WI38 (cell line): ENCODE measurements at regions not wholly inside any gene's neighbourhood (a gene's known extent, or its start where the extent isn't known, plus 50 kb on each side); places are given as distances from the start of the nearest gene placed in this dataset.

Experiments
- H3K4me3 ChIP-seq: 2 replicates; pipeline ENCODE4 v1.5.1; 2011; ENCODE audit warnings: low read depth, mild to moderate bottlenecking, control low read depth, low read length
- TF ChIP-seq, protein P1 (sequence below): IDR thresholded peaks from 2 replicates; pipeline ENCODE4 v1.5.1; 2012; ENCODE audit warnings: low read depth, mild to moderate bottlenecking, control low read depth, low read length

DNA sequence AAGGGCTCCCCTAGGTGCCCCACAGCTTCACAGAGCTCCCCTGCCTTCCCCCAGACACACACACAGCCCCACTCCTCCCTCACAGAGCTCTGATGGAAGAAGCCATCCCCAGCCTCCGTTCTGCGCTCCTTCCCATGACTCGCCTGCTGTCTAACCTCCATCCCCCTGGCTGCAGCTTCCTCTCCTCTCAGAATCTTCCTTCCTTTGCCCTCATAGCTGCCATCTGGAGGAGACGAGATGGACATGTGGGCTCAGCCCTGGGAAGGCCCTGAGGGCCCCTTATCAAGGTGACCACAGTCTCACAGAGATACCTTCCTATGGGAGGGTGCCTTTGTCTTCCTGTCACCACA, 94.3 kb downstream of the PCDH1 start:
- TF ChIP-seq, protein P1, sequence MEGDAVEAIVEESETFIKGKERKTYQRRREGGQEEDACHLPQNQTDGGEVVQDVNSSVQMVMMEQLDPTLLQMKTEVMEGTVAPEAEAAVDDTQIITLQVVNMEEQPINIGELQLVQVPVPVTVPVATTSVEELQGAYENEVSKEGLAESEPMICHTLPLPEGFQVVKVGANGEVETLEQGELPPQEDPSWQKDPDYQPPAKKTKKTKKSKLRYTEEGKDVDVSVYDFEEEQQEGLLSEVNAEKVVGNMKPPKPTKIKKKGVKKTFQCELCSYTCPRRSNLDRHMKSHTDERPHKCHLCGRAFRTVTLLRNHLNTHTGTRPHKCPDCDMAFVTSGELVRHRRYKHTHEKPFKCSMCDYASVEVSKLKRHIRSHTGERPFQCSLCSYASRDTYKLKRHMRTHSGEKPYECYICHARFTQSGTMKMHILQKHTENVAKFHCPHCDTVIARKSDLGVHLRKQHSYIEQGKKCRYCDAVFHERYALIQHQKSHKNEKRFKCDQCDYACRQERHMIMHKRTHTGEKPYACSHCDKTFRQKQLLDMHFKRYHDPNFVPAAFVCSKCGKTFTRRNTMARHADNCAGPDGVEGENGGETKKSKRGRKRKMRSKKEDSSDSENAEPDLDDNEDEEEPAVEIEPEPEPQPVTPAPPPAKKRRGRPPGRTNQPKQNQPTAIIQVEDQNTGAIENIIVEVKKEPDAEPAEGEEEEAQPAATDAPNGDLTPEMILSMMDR: no peak
- no peak overlapping the region for H3K4me3 ChIP-seq

DNA sequence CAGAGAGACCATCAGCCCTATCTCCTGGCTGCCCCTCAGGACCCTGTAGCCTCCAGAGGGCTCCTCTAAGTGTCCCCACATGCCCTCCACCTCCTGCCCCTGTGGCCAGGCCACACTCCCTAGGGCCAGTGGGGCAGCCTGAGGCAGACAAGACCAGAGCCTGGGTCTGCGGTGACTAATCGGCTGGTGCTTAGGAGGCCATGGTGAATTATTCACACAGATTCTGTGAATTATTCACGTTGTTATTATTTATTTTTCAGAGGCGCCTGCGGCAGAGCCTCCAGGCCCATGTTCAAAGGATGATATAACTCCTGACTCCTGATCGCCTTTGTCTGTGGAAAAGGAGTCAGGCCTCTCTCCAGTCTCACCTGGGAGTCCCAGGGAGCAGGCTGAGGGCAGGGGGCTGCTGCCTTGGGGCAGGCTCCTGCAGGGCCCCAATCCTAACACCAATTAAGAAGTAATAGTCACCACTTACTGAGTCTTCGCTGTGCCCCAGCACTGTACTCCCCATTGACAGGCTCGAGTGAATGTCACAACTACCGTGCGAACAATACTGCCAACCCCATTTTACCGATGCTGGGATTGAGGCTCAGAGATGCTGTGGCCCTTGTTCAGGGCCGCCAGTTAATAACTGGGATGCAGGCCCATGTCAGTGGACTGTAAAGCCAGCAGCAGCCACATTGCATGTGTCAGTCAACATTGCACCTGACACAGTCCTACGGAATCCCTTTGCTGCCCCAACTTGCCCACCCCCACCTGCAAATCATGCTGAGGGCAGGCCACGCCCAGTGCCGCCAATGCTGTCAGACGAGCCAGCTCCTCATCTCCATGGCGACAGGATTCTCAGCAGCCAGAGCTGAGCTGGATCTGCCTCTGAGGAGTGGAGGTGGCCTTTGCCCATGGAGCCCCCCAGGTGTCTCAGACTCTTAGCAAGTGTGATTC, 94.9 kb downstream of the PCDH1 start:
- H3K4me3 ChIP-seq: no peak overlapping the region
- TF ChIP-seq, protein P1: no peak

DNA sequence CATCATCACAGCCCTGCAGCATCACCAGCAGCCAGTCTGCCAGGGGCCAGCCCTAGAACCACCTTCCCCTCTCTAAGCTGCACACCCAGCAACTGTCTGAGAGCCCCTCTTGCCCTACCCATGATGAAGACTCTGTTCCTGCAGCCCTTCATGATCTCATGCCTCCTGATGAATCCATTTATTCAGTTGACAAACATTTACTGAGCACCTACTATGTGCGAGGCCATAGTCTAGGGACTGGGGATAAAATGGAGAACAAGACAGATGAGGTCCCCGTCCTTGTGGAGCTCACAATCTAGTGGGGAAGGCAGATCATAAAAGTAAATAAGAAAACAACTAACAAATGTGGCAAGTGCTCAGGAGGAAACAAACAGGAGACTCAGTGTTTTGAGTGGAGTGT, 96.3 kb downstream of the PCDH1 start:
- H3K4me3 ChIP-seq: no peak overlapping the region
- TF ChIP-seq, protein P1: no peak

DNA sequence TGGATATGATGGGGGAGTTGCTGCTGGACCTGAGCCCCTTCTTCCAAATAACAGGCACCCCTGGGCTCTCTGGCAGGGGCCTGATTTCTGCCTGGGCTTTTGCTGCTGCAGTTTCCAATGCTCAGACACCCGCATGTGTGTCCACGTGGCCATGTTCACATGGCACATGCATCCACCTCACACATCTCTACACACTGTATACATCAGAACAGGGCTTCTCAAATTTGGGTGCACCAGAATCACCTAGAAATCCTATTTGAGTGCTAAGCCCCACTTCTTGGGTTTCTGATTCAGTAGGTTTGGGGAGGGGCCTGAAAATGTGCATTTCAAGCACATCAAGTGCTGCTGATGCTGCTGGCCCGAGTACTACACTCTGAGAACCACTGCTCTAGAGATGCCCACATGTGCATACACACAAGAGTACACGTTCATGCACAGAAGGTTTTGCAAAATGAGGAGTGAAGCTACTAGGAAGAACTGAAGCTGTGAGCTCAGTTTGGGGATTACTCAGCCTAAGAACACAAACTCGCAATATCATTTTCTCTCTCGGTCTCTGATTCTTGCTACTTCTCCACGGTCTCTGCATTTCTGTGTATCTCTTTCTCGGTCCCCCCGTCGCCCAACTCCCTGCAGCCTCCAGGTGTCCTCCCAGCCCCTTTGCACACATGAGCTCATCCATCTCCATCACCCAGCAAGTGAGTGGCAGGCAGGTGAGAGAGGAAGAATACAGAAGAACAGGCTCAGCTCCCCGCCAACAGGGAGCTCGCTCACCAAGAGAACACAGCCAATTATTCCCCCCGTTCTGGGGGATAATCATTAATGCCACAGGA, 97.0 kb downstream of the PCDH1 start:
- TF ChIP-seq, protein P1: no peak

DNA sequence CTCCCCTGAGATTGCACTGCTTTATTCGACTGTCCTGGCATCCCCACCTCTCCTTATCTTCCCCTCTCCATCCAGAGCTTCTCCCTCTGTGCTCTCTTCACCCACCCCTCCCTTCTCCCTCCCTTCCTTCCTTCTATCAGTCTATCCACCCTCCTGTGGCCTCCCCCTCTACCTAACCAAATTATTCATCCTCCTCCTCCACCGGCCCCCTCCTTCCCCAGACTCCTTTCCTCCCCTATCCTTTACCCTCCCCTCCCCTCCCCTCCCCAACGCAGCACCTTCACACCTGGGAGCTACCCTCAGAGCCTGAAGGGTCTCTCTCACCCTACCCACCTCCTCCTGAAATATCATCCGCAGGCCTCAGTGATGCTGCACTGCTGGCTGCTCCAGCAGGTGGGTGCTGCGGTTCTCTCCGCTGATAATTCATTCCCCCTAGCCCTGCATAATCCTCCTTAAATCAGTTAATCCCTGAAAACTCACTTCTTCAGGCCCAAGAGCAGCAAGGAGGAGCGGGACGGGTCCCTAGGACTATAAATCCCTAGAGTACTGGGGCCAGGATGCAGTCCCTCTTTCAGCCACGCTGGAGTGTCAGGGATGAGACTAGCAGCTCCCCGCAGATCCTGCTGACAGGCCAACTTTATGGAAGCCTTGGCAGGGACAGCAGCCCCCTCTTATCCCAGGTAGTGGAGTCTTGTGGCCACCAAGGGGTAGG, 97.8 kb downstream of the PCDH1 start:
- H3K4me3 ChIP-seq: no peak overlapping the region
- TF ChIP-seq, protein P1: no peak

More for the DNA sequence above, 97.0 kb downstream of the PCDH1 start:
- no peak overlapping the region for H3K4me3 ChIP-seq

DNA sequence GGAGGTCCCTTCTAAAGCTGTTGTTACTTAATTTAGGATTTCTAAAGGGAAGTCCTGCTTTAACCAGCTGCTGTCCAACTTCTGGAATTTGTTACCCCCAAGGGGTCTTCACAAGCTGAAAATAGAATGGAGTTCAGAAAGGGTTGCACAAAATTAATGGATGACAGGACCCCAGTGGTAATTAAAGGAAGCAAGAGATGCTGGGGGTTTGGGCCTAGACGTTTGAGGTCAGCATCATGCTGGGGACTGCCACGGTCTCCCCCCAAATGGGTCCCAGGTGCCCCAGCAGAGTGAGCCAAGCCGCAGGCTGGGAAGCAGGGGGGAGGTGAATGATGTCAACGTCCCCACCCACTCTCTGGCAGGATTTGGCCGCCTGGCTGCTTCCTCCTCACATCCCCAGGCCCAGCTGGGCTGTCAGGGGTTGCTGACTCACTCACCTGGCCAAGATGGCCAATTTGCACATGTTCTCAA, 97.5 kb upstream of the ARAP3 start:
- H3K4me3 ChIP-seq: no peak overlapping the region
- TF ChIP-seq, protein P1: no peak
